ENCODE measurements at regions not wholly inside any gene's neighbourhood (a gene's known extent, or its start where the extent isn't known, plus 50 kb on each side); places are given as distances from the start of the nearest gene placed in this dataset.

DNA sequence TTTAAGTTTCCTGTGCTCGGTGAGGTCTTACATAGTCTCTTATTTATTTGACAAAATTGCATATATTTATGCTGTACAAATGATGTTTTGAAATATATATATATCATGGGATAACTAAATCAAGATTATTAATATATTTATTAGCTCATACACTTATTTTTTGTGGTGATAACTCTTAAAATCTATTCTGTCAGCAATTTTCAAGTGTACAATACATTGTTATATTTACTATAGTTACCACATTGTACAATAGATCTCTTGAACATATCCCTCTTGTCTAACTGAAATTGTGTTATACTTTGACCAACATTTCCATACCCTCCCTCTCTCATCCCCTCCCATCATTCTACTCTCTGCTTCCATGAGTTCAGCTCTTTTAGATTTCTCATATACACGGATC, 516.6 kb upstream of the LCORL start:
- DNase-seq (no peak), ATAC-seq (no peak)
- TF ChIP-seq, protein P1, sequence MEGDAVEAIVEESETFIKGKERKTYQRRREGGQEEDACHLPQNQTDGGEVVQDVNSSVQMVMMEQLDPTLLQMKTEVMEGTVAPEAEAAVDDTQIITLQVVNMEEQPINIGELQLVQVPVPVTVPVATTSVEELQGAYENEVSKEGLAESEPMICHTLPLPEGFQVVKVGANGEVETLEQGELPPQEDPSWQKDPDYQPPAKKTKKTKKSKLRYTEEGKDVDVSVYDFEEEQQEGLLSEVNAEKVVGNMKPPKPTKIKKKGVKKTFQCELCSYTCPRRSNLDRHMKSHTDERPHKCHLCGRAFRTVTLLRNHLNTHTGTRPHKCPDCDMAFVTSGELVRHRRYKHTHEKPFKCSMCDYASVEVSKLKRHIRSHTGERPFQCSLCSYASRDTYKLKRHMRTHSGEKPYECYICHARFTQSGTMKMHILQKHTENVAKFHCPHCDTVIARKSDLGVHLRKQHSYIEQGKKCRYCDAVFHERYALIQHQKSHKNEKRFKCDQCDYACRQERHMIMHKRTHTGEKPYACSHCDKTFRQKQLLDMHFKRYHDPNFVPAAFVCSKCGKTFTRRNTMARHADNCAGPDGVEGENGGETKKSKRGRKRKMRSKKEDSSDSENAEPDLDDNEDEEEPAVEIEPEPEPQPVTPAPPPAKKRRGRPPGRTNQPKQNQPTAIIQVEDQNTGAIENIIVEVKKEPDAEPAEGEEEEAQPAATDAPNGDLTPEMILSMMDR (IDR thresholded peaks at IDR 0.05), result no peak
- no peak for TF ChIP-seq POLR2A (IDR thresholded peaks at IDR 0.05)
- Histone ChIP-seq H3K36me3 (replicated peaks in 1 of 2; ENCODE audit: insufficient read depth in 1 of 2, low read depth in 2 of 2) (no peaks in the 10 kb centered on the region), H3K27me3 (no peaks in the 10 kb centered on the region), H3K4me1 (no peaks in the 10 kb centered on the region), H3K9me3 (no peaks in the 10 kb centered on the region), H3K4me3 (no peak overlapping the region), H3K27ac (no peak overlapping the region)
- WGBS, 2 donors, result 49 to 69% methylated on average over 2 of the region's 2 CpGs
- intact Hi-C loops (cut with DNase I), result no loop called here

DNA sequence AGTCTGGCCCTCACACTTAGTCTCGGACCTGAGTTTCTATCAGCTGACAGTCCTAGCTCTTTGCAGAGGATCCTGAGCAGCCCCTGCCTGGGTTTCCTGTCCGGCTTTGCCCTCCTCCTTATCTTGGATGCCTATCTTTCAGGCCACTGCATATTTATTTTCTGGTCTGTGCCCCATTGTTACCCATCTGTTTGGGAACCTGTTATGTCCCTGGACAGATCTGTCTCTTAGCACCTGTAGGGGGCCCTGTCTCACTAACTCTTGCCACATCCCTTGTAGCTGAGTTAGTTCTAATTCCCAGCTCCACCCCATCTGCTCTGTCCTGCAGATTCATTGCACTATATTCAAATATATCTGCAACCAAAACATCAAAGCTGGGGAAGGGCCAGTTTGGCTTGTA, 514.9 kb upstream of the LCORL start:
- WGBS, 2 donors, result 55 to 78% methylated on average over 2 of the region's 2 CpGs

DNA sequence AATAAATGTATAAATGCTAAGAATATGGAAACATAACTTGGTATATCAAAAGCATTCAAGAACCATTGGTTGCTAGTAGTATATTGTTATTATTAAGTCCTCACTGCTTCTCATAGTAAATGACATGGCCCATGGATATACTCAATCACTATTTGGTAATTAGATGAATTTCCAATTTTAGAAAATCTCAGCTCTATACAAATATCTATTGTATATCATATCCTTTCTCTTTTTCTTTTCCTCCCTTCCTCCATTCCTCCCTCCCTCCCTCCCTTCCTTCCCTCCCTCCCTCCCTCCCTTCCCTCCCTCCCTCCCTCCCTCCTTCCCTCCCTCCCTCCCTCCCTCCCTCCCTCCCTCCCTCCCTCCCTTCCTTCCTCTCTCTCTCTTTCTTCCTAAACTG, 514.4 kb upstream of the LCORL start:
- no peak for TF ChIP-seq POLR2A (IDR thresholded peaks at IDR 0.05)
- TF ChIP-seq, protein P1 (IDR thresholded peaks at IDR 0.05), result no peak
- Histone ChIP-seq H3K9me3 (no peaks in the 10 kb centered on the region), H3K36me3 (replicated peaks in 1 of 2; ENCODE audit: insufficient read depth in 1 of 2, low read depth in 2 of 2) (no peaks in the 10 kb centered on the region), H3K4me1 (no peaks in the 10 kb centered on the region), H3K27ac (no peak overlapping the region), H3K27me3 (no peaks in the 10 kb centered on the region), H3K4me3 (no peak overlapping the region)
- intact Hi-C loops (cut with DNase I), result no loop called here
- DNase-seq (no peak), ATAC-seq (no peak)

More for the DNA sequence above, 514.9 kb upstream of the LCORL start:
- intact Hi-C loops (cut with DNase I), result no loop called here
- DNase-seq, result no peak
- no peak for TF ChIP-seq POLR2A (IDR thresholded peaks at IDR 0.05)
- TF ChIP-seq, protein P1 (IDR thresholded peaks at IDR 0.05), result no peak
- Histone ChIP-seq H3K4me1 (no peaks in the 10 kb centered on the region), H3K9me3 (no peaks in the 10 kb centered on the region), H3K27me3 (no peaks in the 10 kb centered on the region), H3K27ac (no peak overlapping the region), H3K4me3 (no peak overlapping the region), H3K36me3 (replicated peaks in 1 of 2; ENCODE audit: insufficient read depth in 1 of 2, low read depth in 2 of 2) (no peaks in the 10 kb centered on the region)
- no peak for ATAC-seq

DNA sequence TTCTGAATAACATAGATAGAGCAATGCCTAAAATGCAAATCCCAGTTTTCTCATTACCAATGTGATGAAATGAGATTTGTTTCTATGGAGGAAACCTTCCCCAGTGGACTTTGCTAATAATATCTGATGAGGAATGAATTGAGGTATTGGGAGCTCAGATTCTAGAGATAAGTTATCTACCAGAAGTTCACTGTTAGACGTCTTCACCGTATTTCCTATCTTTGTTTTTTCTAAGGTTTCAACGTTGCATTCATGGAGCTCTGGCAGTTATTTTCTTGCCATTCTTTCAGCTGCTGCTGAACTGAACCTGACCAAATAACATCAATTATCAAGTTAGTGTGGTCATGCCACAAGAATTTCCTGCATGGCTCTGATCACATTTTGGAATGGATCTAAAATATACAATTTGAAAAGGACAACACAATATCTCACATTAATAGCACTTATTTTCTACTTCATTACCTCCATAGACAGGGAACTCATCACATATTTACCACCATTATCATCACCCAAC, 511.8 kb upstream of the LCORL start:
- Histone ChIP-seq H3K27ac (no peak overlapping the region), H3K4me3 (no peak overlapping the region), H3K27me3 (no peaks in the 10 kb centered on the region), H3K9me3 (no peaks in the 10 kb centered on the region), H3K4me1 (no peaks in the 10 kb centered on the region), H3K36me3 (replicated peaks in 1 of 2; ENCODE audit: insufficient read depth in 1 of 2, low read depth in 2 of 2) (no peaks in the 10 kb centered on the region)
- ATAC-seq, result no peak
- WGBS, 2 donors, result 20 to 21% methylated on average over 3 of the region's 3 CpGs
- TF ChIP-seq POLR2A (IDR thresholded peaks at IDR 0.05), result no peak
- TF ChIP-seq, protein P1 (IDR thresholded peaks at IDR 0.05), result no peak
- DNase-seq, result no peak
- intact Hi-C loops (cut with DNase I), result no loop called here

- intact Hi-C loops (cut with DNase I), result no loop called here
- ATAC-seq, result no peak
- Histone ChIP-seq H3K4me3 (no peak overlapping the region), H3K4me1 (no peaks in the 10 kb centered on the region), H3K27me3 (no peaks in the 10 kb centered on the region), H3K27ac (no peak overlapping the region), H3K9me3 (no peaks in the 10 kb centered on the region), H3K36me3 (replicated peaks in 1 of 2; ENCODE audit: insufficient read depth in 1 of 2, low read depth in 2 of 2) (no peaks in the 10 kb centered on the region)
- WGBS, 2 donors, result 72 to 75% methylated on average over 4 of the region's 4 CpGs
- no peak for DNase-seq
- TF ChIP-seq, protein P1 (IDR thresholded peaks at IDR 0.05), result no peak
- TF ChIP-seq POLR2A (IDR thresholded peaks at IDR 0.05), result no peak
These were observed 510.2 kb upstream of the LCORL start for GRCh38 chr4:18531731-18532130.
